Glomerular endothelial cell (primary cell): ENCODE measurements at regions not wholly inside any gene's neighbourhood (a gene's known extent, or its start where the extent isn't known, plus 50 kb on each side); places are given as distances from the start of the nearest gene placed in this dataset.
"Not testable (repeated sequence)": the region's sequence is repeated elsewhere in the genome, so short reads cannot be mapped to it uniquely, and the experiment has no call there.

Source experiments
- DNase-seq: peaks from one replicate; pipeline ENCODE4 v3.0.0-alpha.2; 2011; ENCODE audit warnings: low read depth, low spot score; ENCODE audit errors: extremely low read depth

- DNase-seq = no peak
Observed at GRCh38 chr3:40924559-40925141, 274.7 kb upstream of the CTNNB1 start.

- no peak for DNase-seq
Observed at GRCh38 chr3:40925231-40925630, 274.1 kb upstream of the CTNNB1 start.

DNA sequence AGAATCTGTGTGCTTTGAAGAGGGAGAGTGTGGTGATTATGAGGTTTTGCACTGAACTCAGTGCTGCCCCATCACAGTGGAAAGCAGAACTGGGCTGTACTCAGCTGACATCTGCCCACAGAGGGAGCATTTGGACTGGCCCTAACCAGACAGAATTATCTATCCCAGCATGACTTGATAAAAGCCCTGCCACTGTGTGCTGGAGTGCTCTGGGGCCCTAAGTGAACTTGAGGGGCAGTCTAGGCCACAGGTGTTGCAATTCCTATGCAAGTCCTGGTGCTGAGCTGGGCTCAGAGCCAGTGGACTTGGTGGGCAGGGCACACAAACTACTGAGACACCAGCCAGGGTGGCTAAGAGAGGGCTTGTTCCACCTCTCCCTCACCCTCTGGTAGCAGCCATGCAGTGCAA, 269.2 kb upstream of the CTNNB1 start:
- no peak for DNase-seq

- no peak for DNase-seq
Observed at GRCh38 chr3:40930756-40931155, 268.5 kb upstream of the CTNNB1 start.

GRCh38 chr3:40938591-40938990, 260.7 kb upstream of the CTNNB1 start:
- DNase-seq = no peak

- DNase-seq = no peak
Observed at GRCh38 chr3:40939030-40939740, 260.1 kb upstream of the CTNNB1 start.

DNA sequence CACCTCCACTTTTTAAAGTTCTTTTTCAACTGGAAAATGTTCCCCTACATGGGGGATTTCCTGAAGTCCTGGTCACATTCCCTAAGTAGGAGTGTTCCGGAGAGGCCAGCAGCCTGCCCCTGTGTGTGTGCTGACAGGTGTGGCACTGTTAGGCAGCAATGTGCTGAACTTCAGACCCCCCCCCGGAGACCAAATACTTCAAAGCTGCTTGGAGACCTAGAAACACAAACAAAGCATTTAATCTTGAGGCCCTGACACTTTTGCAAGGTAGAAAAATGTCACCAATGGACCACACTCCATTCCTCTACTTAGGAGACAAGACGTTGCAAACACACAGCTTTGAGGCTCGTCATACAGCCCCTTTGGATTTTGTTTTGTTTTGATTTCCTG, 259.6 kb upstream of the CTNNB1 start:
- no peak for DNase-seq

GRCh38 chr3:40940651-40941050, 258.7 kb upstream of the CTNNB1 start:
- DNase-seq = no peak

DNA sequence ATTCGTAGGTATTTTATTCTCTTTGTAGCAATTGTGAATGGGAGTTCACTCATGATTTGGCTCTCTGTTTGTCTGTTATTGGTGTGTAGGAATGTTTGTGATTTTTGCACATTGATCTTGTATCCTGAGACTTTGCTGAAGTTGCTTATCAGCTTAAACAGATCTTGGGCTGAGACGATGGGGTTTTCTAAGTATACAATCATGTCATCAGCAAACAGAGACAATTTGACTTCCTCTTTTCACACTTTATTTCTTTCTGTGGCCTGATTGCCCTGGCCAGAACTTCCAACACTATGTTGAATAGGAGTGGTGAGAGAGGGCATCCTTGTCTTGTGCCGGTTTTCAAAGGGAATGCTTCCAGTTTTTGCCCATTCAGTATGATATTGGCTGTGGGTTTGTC, 252.3 kb upstream of the CTNNB1 start:
- not testable (repeated sequence) for DNase-seq

DNA sequence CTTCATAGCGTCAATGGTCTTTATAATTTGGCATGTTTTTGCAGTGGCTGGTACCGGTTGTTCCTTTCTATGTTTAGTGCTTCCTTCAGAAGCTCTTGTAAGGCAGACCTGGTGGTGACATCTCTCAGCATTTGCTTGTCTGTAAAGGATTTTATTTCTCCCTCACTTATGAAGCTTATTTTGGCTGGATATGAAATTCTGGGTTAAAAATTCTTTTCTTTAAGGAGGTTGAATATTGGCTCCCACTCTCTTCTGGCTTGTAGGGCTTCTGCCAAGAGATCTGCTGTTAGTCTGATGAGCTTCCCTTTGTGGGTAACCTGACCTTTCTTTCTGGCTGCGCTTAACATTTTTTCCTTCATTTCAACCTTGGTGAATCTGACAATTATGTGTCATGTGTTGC, 250.0 kb upstream of the CTNNB1 start:
- DNase-seq = not testable (repeated sequence)

DNA sequence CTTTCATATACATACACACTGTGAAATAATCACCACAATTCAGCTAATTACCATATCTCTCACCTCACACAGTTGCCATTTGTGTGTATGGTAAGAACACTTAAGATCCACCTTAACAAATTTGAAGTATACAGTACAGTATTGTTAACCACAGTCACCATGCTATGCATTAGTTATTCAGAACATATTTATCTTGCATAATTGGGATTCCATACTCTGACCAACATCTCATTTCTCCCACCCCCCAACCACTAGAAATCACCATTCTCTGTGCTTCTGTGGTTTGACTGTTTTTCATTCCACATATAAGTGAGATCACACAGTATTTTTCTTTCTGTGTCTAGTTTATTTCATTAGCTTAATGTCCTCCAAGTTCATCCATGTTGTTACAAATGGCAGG, 247.7 kb upstream of the CTNNB1 start:
- no peak for DNase-seq

- no peak for DNase-seq
Observed at GRCh38 chr3:40961104-40961857, 238.0 kb upstream of the CTNNB1 start.

DNA sequence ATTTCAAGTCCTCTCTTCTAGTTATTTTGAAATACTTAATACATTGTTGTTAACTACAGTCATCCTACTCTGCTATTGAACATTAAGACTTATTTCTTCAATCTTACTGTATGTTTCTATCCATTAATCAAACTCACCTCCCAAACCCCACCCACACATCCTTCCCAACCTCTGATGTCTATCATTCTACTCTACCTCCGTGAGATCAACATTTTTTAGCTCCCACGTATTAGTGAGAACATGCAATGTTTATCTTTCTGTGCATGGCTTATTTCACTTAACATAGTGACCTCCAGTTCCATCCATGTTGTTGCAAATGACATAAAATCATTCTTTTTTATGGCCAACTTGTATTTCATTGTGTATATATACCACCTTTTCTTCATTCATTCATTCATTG, 236.6 kb upstream of the CTNNB1 start:
- DNase-seq = no peak

- no peak for DNase-seq
Observed at GRCh38 chr3:40968666-40969065, 230.6 kb upstream of the CTNNB1 start.

DNA sequence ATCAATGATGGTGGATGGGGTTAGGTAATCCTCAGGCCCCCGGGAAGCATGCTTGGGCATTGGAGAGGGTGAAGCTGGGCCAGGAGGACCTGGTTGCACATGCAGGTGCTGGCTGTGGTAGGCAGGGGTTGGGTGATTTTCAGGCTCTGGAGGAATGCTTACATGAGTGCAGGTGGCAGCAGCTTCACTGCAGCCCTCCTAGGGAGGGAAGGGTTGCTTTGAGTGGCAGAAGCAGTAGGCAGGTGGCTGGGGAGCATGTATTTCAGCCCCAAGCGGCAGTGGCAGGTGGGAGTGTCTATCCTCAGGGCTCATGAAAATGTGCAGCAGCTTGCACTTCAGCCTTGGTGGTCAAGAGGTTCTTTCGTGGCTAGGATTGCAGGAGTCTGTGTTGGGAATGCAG, 230.0 kb upstream of the CTNNB1 start:
- DNase-seq = no peak

GRCh38 chr3:40969756-40970466, 229.4 kb upstream of the CTNNB1 start:
- DNase-seq = no peak

DNA sequence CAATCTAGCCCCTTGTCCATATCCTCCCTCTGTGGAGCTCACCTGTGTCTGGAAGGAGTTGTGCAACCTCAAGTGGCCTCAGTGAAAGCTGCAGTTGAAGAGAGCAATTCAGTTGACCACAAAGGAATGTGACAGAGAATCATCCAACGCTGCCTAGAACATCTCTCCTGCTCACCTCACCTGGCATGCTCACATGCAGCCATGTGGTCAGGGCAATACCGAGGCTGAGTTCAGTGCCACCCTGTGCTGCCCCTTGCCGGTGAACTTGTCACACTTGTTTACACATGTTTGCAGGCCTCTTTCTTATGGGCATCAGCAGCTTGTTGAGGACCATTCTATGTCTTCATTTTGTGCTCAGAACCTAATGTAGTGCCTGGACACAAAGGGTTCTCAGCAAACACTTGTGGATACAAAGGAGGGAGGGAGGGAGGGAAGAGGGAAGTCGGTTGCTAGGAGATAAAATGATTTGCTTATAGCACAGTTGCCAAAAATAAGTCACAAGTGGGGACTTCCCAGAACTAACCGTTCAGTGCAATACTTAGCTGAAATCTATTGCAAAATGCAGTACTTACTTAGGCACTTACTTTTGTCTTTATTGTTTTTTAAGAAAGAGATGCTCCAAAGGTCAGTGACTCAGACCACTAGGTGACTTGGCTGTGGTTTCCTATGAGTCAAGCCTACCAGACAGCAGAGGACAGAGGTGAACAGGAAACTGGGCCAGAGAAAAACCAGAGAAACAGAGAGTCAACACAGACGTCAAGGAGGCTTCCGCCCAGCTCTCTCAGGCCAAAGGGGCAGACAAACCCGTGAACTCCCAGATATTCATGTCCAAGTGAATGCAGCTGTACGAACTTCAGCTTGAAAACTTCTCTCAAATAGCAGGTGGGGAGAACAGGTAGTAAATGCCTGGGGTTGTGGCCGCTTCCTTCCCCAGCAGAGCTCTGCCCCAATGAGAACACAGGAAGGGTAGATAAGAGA, 227.8 kb upstream of the CTNNB1 start:
- peak; percentile 100 for DNase-seq

- no peak for DNase-seq
Observed at GRCh38 chr3:40972350-40972749, 227.0 kb upstream of the CTNNB1 start.

DNA sequence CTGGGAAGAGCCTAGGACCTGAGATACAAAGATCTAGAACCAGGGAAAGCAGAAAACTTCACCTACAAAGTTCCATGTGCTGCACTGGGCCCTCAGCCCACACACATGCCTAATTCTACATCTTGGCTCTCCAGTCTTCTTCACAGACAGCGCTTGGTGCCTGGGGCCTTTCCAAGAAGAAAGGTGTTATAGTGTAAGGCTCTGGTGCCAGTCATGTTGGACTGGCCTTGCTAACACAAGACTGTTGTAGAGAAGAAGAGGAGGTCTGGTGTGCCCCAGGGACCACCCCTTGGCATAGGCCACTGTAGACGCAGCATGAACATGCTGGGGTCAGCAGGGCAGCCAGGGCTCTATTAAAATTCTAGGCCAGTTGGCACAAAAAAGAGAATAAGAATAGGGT, 226.2 kb upstream of the CTNNB1 start:
- no peak for DNase-seq

- DNase-seq = peak; percentile 98
Observed at GRCh38 chr3:40975711-40976121, 223.6 kb upstream of the CTNNB1 start.
